MM.1S (cell line): ENCODE measurements at regions not wholly inside any gene's neighbourhood (a gene's known extent, or its start where the extent isn't known, plus 50 kb on each side); places are given as distances from the start of the nearest gene placed in this dataset.

ENCODE experiments used
- DNase-seq: peaks from one replicate; pipeline ENCODE4 v3.0.0-alpha.2; 2015
- H2AFZ ChIP-seq: fragments of 300-600 bp; sonication (generic); 2 replicates; pipeline ENCODE4 v1.6.0; 2016; ENCODE audit warnings: antibody characterized with exemption, low read length
- H3F3A ChIP-seq: fragments of 300-600 bp; sonication (generic); 2 replicates; pipeline ENCODE4 v1.6.1; 2016; ENCODE audit warnings: mild to moderate bottlenecking, antibody characterized with exemption, low read length, moderate library complexity, mixed read lengths; ENCODE audit not compliant: insufficient read depth
- H3K27ac ChIP-seq: fragments of 300-600 bp; sonication (generic); 2 replicates; pipeline ENCODE4 v1.5.1; 2016; ENCODE audit warnings: mild to moderate bottlenecking, low read length
- H3K27me3 ChIP-seq: fragments of 300-600 bp; sonication (generic); replicated peaks from 2 replicates; pipeline ENCODE4 v1.6.0; 2016; ENCODE audit warnings: low read length; ENCODE audit not compliant: insufficient read depth
- H3K36me3 ChIP-seq: fragments of 300-600 bp; sonication (generic); replicated peaks from 2 replicates; pipeline ENCODE4 v1.6.1; 2016; ENCODE audit warnings: mild to moderate bottlenecking, low read length, mixed read lengths; ENCODE audit not compliant: insufficient read depth
- H3K4me1 ChIP-seq: fragments of 300-600 bp; sonication (generic); 2 replicates; pipeline ENCODE4 v1.6.1; 2016; ENCODE audit warnings: low read length, mixed read lengths
- H3K4me2 ChIP-seq: fragments of 300-600 bp; sonication (generic); 2 replicates; pipeline ENCODE4 v1.6.0; 2016; ENCODE audit warnings: low read depth, low read length
- H3K4me3 ChIP-seq: fragments of 300-600 bp; sonication (generic); 2 replicates; pipeline ENCODE4 v1.5.1; 2016; ENCODE audit warnings: low read length, mixed read lengths
- H3K79me2 ChIP-seq: fragments of 300-600 bp; sonication (generic); 2 replicates; pipeline ENCODE4 v1.6.1; 2016; ENCODE audit warnings: mixed run types, low read length, mixed read lengths
- H3K9ac ChIP-seq: fragments of 300-600 bp; sonication (generic); 2 replicates; pipeline ENCODE4 v1.6.1; 2016; ENCODE audit warnings: low read length, mixed read lengths
- H3K9me2 ChIP-seq: fragments of 300-600 bp; sonication (generic); replicated peaks from 2 replicates; pipeline ENCODE4 v1.6.1; 2016; ENCODE audit warnings: mild to moderate bottlenecking, low read length, mixed read lengths; ENCODE audit not compliant: insufficient read depth
- H3K9me3 ChIP-seq: fragments of 300-600 bp; sonication (generic); replicated peaks from 2 replicates; pipeline ENCODE4 v1.6.1; 2016; ENCODE audit warnings: mild to moderate bottlenecking, low read length, mixed read lengths; ENCODE audit not compliant: insufficient read depth
- H4K20me1 ChIP-seq: fragments of 300-600 bp; sonication (generic); 2 replicates; pipeline ENCODE4 v1.6.1; 2016; ENCODE audit warnings: mild to moderate bottlenecking, low read length, moderate library complexity, mixed read lengths; ENCODE audit not compliant: insufficient read depth
- EZH2 ChIP-seq: fragments of 300-600 bp; sonication (generic); optimal IDR thresholded peaks from 2 replicates; pipeline ENCODE3; 2017; ENCODE audit warnings: low read depth, mild to moderate bottlenecking, antibody characterized with exemption, low read length, mixed read lengths
- EZH2phosphoT487 ChIP-seq: fragments of 300-600 bp; sonication (generic); IDR thresholded peaks from 2 replicates; pipeline ENCODE4 v1.6.1; 2018; ENCODE audit warnings: antibody characterized with exemption, low read length
- TF ChIP-seq, protein P1 (sequence below): fragments of 300-600 bp; sonication (generic); IDR thresholded peaks from 2 replicates; pipeline ENCODE4 v1.5.1; 2016; ENCODE audit warnings: antibody characterized with exemption, low read length, mixed read lengths

- Histone ChIP-seq H3F3A (peaks cover 17% of the 10 kb centered on the region), H3K9me2 (no peaks in the 10 kb centered on the region), H4K20me1 (no peaks in the 10 kb centered on the region), H3K27ac (no peak overlapping the region), H2AFZ (no peak overlapping the region), H3K9me3 (no peaks in the 10 kb centered on the region), H3K4me2 (no peak overlapping the region), H3K79me2 (no peaks in the 10 kb centered on the region), H3K4me3 (no peak overlapping the region), H3K9ac (no peak overlapping the region), H3K27me3 (no peaks in the 10 kb centered on the region), H3K36me3 (no peaks in the 10 kb centered on the region), H3K4me1 (peaks cover 23% of the 10 kb centered on the region)
- TF ChIP-seq EZH2 (no peak), EZH2phosphoT487 (no peak)
- TF ChIP-seq, protein P1, sequence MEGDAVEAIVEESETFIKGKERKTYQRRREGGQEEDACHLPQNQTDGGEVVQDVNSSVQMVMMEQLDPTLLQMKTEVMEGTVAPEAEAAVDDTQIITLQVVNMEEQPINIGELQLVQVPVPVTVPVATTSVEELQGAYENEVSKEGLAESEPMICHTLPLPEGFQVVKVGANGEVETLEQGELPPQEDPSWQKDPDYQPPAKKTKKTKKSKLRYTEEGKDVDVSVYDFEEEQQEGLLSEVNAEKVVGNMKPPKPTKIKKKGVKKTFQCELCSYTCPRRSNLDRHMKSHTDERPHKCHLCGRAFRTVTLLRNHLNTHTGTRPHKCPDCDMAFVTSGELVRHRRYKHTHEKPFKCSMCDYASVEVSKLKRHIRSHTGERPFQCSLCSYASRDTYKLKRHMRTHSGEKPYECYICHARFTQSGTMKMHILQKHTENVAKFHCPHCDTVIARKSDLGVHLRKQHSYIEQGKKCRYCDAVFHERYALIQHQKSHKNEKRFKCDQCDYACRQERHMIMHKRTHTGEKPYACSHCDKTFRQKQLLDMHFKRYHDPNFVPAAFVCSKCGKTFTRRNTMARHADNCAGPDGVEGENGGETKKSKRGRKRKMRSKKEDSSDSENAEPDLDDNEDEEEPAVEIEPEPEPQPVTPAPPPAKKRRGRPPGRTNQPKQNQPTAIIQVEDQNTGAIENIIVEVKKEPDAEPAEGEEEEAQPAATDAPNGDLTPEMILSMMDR = no peak
- no peak for DNase-seq
Observed at GRCh38 chr2:43161650-43162510, 64.5 kb downstream of the ZFP36L2 start.

GRCh38 chr2:43160778-43161177 lies 65.6 kb downstream of the ZFP36L2 start:
- no peak for TF ChIP-seq EZH2phosphoT487
- no peak for TF ChIP-seq EZH2
- TF ChIP-seq, protein P1 = no peak
- DNase-seq = no peak
- Histone ChIP-seq H4K20me1 (no peaks in the 10 kb centered on the region), H3K27me3 (no peaks in the 10 kb centered on the region), H2AFZ (no peak overlapping the region), H3K4me2 (no peak overlapping the region), H3K4me3 (no peak overlapping the region), H3K9ac (no peak overlapping the region), H3K9me3 (no peaks in the 10 kb centered on the region), H3K4me1 (peaks cover 23% of the 10 kb centered on the region), H3F3A (peaks cover 17% of the 10 kb centered on the region), H3K9me2 (no peaks in the 10 kb centered on the region), H3K36me3 (no peaks in the 10 kb centered on the region), H3K79me2 (no peaks in the 10 kb centered on the region), H3K27ac (no peak overlapping the region)

GRCh38 chr2:43159797-43160196 lies 66.6 kb downstream of the ZFP36L2 start:
- TF ChIP-seq EZH2 (no peak), EZH2phosphoT487 (no peak)
- TF ChIP-seq, protein P1 = no peak
- Histone ChIP-seq H2AFZ (no peak overlapping the region), H3K9me3 (no peaks in the 10 kb centered on the region), H3K79me2 (no peaks in the 10 kb centered on the region), H3K4me1 (peaks cover 23% of the 10 kb centered on the region), H3K9ac (no peak overlapping the region), H3K4me3 (no peak overlapping the region), H3K36me3 (no peaks in the 10 kb centered on the region), H3K27ac (peak overlapping the region; percentile 82; the same call in 1 of the 2 replicates), H3K9me2 (no peaks in the 10 kb centered on the region), H3K4me2 (no peak overlapping the region), H3K27me3 (no peaks in the 10 kb centered on the region), H4K20me1 (no peaks in the 10 kb centered on the region), H3F3A (peaks cover 17% of the 10 kb centered on the region)
- no peak for DNase-seq
